HFF-Myc (cell line): ENCODE measurements at regions not wholly inside any gene's neighbourhood (a gene's known extent, or its start where the extent isn't known, plus 50 kb on each side); places are given as distances from the start of the nearest gene placed in this dataset.

Experiments
- DNase-seq: peaks from one replicate; pipeline ENCODE4 v3.0.0-alpha.2; 2011; ENCODE audit warnings: low read depth; ENCODE audit errors: extremely low read depth
- H3K4me3 ChIP-seq: replicated peaks from 2 replicates; pipeline ENCODE4 v1.5.1; 2011; ENCODE audit warnings: low read depth, mild to moderate bottlenecking, control low read depth, low read length
- CTCF ChIP-seq: IDR thresholded peaks from 2 replicates; pipeline ENCODE4 v1.5.1; 2012; ENCODE audit warnings: mild to moderate bottlenecking, low read depth, low read length, control low read depth; ENCODE audit errors: missing control alignments

GRCh38 chr10:100618632-100619255 is 83.0 kb downstream of the HIF1AN start:
- no peak overlapping the region for H3K4me3 ChIP-seq
- TF ChIP-seq CTCF: no peak
- DNase-seq: no peak

GRCh38 chr10:100620087-100620835 is 84.5 kb downstream of the HIF1AN start:
- H3K4me3 ChIP-seq: no peak overlapping the region
- TF ChIP-seq CTCF: no peak

GRCh38 chr10:100621360-100622205 is 85.8 kb downstream of the HIF1AN start:
- no peak for TF ChIP-seq CTCF
- DNase-seq: no peak
- no peak overlapping the region for H3K4me3 ChIP-seq

More at GRCh38 chr10:100620087-100620835, 84.5 kb downstream of the HIF1AN start:
- DNase-seq: no peak

- TF ChIP-seq CTCF: no peak
- no peak overlapping the region for H3K4me3 ChIP-seq
- DNase-seq: no peak
Measured at GRCh38 chr10:100622946-100623345, 87.2 kb downstream of the HIF1AN start.

GRCh38 chr10:100623521-100624230 is 87.9 kb downstream of the HIF1AN start:
- no peak for TF ChIP-seq CTCF
- H3K4me3 ChIP-seq: no peak overlapping the region
- no peak for DNase-seq

GRCh38 chr10:100624298-100624697 is 88.6 kb downstream of the HIF1AN start:
- DNase-seq: no peak
- no peak for TF ChIP-seq CTCF
- H3K4me3 ChIP-seq: no peak overlapping the region
